Colon (tissue), 2 donors: ENCODE measurements at regions not wholly inside any gene's neighbourhood (a gene's known extent, or its start where the extent isn't known, plus 50 kb on each side); places are given as distances from the start of the nearest gene placed in this dataset.

ENCODE experiments used
- FAIRE-seq: peaks from 2 replicates; lab custom pipeline; 2012; peaks lifted over from hg19 to GRCh38; lab: Jason Lieb, UNC
- donor health status: control.
- donor health status: control.

DNA sequence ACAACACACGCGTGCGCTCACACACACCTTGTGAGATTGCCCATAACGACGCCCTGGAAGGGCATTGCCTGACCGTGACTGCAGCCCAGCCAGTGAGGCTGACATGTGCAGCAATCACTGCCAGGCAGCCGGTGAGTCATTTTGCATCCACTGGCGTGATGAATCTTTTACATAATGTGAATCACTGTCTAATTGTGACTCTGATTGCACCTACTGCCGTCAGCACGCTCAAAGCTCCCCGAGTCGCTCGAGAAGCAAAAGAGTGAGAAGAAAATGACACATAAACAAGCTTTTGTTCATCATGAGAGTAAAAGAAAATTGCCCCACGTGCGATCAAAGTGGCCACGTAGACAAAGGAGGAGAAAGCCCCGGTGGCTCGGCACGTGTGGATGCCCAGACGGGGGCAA is 117.4 kb upstream of the PFKP start:
- no peak for FAIRE-seq

DNA sequence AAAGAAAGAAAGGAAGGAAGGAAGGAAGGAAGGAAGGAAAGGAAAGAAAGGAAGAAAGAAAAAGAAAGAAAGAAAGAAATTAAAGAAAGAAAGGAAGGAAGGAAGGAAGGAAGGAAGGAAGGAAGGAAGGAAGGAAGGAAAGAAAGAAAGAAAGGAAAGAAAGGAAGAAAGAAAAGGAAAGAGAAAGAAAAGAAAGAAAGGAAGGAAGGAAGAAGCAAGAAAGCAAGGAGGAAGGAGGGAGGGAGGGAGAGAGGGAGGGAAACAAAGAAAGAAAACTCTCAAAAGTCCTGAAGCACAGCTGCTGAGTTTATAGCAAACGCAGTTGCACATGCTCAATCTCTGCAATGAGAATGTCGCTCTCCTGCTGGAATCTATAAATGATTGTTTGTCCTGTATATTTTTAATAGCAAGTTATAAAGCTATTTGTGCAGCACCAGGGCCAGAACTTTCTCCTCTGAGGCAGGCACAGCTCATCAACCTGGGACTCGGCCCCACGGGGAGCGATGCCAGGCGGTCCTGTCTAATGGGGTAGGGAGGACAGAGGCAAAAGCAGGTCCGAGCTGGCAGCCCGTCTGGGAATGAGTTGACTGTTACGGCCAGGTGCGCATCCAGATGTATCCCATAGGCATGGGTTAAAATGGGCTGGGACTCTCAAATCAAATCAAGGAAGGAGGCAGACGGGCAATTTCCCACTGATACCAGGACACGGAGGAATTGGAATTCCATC is 118.0 kb upstream of the PFKP start:
- FAIRE-seq: no peak

DNA sequence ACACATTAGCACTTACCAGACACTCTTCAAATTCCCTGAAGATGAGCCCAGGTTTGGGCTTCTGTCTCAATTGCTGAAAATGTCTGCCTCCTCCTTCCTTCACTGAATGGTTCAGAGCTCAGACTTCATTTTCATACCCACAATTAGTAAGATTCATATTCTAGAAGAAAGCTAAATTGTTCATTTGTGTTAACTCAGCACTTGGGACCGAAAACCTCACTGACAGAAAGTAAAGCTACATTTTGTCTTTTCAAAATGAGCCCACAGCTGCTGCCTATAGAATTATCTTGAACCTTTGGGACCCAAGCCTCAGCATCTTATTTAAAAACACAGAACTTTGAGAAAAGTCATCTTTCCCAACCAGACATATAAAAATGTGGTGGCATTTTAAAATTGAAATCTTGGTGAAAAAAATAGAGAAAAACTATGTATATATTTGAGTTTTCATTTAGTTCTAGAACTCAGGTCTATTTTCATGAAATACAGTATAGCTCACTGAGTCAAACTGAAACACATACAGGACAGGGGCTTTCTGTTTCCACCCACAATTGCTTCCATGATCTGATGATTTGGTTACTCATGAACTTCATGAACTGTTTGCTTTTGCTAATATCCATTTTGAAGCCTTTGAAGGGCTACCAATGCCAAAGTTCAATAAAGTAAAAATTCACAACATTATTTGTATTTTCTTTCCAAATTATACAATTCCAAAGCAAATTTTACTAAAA is 119.1 kb upstream of the PFKP start:
- no peak for FAIRE-seq

DNA sequence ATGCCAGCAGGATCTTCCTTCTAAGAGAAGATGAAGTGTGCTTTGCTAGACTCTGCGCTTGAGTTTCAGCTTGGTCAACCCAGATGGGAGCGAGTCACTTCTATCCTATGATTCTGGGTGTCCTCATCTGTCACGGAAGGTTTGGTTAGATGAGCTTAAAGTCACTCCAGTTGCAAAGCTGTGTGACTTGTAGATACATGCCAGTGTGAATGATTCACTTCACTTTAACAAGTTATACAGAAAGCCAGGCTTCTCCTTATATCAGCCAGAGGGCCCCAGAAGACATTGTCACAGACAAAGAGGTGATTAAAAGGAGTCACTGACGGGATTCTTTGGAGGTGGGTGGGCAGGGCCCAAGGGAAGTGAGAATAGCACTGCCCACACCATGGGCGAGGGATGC is 122.6 kb upstream of the PFKP start:
- FAIRE-seq: no peak

DNA sequence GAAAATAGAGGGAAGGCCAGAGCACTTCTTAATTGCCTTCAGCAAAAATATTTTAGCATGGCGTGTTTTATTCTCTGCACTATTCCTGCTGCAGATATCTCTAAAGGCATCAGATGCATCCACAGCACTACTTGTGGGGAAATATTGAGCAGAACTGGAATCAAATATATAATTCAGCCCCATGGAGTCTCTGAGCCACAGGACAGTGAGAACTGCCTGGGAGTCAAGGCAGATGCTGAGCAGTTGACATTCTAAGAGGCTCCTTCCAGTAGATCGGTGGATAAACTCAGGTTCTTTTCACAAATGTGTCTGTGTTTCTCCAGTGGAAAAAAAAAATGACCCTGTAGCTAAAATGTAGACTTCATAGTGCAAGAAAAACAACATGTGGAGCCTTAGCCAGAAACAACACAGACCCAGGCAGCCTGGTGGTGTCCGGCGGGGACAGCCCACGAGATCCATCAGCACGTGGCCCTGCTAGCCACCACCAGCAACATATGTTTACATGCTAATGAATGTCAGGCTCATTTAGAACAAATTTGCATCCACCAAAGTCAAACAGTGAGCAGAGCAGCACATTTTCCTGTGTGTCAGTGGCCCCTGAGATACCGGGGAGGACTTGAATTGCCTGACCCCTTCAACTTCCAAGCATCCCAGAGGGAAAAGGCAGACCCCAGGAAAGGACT is 123.3 kb upstream of the PFKP start:
- FAIRE-seq: no peak

DNA sequence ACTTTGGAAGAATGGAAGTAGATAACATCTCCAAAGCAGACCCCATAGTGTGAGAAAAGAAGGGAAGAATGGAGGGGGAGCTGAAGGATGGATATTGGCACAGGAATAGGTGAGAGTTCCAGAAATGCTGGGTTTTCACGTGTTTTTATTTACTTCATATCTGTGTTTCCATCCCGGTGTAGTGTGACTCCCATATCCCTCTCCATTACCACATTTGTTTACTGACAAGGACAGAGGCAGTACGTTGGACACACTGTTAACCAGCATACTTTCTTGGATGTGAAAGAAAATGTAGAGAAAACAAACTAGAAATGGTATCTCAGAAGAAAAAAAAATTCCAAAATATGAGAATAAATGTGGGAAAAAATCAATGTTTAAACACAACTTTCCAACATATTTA is 124.4 kb upstream of the PFKP start:
- no peak for FAIRE-seq

DNA sequence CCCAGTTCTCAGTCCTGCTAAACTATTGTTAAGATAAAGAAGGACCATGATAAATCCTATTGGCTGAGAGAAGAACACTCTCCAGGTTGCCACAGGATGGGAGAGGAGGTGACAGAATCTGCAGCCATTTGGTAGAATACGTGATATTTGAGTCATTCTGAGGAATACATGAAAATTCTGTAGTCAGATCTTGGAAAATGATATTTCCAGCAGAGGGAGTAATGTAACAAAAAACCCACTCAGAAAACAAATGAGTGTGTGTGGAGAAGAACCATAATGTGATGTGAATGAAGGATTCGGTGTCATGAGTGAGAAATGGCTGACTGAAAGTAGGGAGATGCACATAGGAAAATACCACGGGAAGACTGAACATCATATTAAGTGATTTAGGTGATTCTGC is 128.5 kb upstream of the PFKP start:
- FAIRE-seq: no peak

DNA sequence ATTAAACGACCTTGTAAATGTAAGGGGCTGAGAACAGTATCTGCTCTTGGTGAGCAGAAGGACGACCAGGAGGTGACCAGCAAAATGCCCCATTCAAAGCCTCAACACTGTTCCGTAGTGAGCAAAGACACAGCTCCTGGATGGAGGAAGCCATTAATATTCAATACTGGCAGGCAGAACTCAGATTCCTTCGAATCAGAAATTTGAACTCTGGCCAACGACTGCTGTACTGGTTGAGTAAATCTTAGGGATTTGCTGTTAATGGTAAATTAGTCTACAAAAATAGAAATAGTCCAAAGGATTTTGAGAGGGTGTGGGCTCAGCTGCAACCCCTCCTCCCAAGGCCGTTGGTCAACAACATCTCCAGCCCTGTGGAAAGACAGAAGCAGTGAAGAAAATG is 130.5 kb upstream of the PFKP start:
- no peak for FAIRE-seq

DNA sequence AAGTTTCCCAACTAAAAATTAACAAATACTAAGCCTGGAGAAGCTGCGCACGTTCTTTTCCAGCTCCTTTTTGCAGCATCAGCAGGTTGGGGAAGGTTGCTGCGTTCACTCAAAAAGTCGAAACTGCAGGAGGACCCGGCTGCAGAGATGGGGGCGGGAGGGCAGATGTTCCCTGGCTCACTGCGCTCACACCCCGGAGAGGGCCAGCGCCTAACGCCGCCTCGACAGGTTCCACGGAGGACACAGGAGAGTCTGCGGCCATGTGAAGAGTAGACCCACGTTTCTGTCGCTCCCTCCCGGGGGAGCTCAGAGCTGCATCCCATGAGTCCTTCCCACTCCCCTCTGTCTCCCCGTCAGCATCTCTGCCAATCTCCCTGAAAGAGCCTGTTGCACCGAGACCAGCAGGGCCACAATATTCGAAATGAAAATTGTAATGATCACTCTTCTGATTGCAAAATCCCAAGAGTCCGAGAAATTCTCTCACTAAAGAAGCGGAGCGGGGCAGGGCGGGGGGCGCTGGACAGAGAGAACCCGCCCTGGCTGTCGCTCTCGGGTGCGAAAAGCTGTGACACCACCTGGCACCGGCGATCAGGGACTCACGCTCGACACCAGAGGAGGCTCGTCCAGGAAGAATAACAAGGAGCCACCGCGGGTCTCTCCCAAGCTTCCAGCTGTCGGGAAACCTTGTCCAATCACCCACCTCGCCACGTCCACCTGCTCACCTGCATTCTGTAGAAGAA is 131.5 kb upstream of the PFKP start:
- FAIRE-seq: no peak

DNA sequence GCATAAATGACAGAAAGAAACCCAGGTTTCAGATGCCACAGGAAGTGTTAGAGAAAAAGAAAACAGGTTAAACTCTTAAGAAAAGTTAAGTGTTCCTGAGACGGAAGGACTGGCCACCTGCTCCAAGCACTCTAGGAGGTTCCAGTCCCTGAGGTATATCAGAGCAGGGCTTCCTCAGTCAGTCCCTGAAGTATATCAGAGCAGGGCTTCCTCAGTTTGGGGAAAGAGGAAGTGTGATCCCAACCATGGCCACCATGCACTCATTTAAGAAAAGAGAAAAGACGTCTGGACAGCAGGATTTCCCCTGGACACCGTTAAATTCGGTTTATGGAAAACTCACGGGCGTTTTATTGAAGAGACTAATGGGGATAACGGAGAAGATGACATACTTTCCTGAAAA is 133.4 kb upstream of the PFKP start:
- FAIRE-seq: no peak

DNA sequence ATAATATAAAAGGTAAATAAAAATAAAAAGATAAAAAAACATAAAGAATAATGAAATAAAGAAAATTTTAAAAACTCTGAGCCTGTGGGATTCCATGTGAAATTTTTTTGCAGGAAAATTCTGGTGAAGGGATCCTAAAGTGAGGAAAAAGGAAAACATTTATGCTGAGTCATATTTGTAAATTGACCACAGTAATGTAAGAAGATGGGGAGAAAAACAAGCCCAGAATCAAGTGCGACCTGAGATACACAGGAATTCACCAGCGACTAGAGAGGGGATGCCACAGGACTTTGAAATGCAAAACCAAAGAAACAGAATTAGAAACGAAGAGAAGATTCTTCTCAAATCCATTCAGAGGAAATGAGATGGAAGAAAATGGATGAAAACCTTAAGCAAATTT is 133.8 kb upstream of the PFKP start:
- no peak for FAIRE-seq

DNA sequence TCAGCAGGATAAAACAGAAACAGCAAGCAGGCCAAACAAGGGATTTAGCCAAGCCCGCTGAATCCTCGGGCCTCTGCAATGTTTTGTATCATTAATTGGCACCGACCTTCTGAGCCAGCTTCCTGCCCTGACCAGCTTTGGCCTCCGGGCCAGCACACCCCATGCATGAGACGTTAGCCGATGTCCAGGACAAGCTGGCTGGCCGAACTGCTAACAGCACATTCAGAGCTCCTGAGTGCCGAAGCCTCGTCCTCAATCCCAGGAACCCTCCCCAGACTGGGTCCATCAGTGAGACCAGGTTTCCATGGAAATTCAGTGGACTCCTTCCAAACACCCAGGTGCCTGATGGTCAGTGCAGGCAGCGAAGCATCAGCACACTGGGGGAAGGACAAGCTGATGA is 134.3 kb upstream of the PFKP start:
- no peak for FAIRE-seq

DNA sequence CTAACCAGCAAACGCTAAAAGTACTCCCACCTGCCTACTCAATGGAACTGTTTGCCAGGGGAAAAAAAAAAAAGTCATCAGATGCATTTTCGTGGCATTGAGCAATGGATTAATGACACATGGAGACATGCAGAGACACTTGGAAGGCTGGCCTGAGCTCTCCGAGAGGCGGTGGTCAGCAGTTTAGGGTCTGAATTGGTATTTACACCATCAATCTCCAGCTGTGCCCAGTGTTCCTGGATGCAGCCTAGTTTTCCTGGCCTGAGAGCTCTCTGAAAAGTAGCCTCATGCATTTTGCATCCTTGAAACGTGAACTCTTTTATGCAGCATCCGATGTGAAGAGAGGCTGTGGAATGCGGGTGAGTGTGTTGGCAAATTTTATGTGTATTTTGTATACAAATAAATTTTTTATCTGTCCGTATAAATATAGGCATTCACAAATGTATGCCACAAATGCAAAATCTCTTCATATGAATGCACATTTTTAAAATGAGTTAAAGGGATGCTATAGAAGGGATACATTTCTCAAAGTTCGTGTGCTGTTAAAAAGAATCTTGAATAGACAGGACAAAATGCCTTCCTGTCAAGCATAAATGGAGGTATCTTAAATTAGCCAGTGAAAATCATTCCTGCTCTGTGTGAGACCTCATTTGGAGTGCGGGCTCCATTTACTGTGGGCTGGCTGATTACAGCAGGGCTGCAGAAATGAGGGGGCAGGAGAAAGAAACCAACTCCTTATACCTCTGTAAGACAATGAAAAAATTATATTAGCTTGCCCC is 137.7 kb upstream of the PFKP start:
- no peak for FAIRE-seq

DNA sequence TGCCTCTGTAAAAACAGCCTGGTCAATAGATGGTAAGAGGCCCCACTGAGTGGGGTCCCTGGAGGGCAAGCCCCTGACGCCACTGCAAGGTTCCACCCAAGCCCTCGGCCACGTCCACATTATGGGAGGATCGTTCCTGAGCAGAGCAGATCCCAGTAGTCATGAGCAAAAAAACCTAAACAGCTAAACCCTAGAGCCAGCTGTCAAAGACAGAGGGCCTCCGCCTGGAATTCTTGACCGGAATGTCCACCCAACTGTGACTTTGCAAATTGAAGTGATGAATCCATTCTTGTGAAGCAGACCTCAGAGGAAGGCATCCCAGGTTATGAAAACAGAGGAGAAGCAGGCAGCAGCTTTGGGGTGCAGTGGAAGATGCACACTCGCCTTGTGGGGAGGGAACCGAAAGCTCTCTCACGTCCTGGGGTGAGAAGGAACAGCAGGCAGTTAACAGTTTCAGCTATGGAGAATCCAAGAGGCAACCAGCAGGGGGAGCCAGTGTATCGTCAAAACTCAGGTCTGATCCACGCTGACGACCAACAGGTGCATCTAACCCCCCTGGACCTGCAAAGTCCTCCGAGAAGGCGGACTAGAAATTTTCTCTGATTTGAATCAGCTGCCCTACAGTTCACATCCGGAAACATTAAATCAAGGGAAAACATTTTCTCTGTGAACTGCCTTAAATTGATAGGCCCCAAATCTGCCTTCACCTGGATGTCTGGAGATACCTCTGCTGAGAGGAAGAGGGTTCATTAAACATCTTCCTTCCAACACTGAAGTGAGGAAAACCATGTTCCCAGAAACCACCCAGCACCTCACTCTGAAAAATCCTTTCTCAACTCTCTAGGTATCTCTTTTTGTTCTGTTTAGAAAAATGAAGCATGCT is 139.1 kb upstream of the PFKP start:
- no peak for FAIRE-seq

DNA sequence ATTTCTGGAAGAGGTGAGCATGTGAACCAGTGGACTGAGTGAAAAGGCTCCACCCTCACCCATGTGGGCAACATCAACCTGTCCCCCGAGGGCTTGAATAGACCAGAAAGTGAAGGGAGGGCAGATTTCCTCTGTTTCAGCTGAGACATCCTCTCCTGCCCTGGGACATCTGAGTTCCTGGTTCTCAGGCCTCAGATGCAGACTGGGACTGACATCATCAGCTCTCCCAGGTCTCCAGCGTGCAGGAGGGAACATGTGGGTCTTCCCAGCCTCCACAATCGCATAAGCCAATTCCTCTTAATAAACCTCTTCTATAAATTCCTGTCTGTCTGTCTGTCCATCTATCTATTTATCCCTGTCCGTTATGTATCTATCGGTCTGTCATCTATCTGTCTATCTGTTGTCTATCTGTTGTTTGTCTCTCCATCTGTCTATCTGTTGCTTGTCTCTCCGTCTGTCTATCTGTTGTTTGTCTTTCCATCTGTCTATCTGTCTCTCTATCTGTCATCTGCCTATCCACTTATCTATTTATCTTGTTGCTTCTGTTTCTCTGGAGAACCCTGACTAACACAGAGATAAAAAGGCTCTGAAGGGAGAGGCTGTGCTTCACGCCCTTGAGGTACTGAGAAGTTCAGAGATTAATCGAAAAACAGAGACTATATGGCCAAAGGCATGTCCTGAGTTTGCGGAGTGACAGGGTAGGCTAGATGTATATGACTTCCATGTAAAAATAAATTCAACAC is 140.3 kb upstream of the PFKP start:
- FAIRE-seq: no peak

DNA sequence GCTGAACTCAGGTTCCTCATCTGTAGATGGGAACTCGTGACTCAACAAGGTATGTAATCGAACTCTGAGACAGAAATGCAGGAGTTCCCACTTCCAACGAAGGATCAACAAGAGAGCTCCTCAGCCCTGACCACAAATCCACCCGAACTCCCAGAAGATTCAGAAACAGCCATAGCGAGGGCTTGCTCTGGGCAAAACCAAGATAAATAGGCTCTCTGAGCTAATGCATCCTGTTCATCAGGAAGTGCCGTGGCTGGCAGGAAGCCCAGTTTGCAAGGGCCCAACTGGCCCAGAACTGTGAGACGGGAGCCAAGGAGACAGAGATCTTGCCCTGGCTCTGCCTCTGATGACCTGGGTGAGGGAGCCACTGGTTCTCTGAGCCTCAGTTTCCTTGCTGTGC is 141.7 kb upstream of the PFKP start:
- no peak for FAIRE-seq

DNA sequence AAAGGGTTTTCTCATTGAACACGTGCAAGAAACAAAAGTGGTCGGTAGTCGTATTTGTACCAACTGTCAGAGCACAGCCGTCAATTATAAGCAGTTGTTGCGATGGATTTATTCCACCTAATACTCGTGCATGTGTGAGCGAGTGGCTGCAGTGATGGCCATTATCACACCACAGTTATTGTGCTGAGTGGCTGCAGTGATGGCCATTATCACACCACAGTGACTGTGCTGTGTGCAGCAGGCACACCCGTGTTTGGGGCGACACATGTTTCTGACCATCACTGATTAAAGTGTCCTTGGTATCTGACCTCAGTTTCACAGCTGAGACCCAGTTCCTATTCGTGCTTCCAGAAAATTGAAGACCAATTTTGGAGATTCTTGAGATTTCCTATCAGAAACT is 142.9 kb upstream of the PFKP start:
- FAIRE-seq: no peak

DNA sequence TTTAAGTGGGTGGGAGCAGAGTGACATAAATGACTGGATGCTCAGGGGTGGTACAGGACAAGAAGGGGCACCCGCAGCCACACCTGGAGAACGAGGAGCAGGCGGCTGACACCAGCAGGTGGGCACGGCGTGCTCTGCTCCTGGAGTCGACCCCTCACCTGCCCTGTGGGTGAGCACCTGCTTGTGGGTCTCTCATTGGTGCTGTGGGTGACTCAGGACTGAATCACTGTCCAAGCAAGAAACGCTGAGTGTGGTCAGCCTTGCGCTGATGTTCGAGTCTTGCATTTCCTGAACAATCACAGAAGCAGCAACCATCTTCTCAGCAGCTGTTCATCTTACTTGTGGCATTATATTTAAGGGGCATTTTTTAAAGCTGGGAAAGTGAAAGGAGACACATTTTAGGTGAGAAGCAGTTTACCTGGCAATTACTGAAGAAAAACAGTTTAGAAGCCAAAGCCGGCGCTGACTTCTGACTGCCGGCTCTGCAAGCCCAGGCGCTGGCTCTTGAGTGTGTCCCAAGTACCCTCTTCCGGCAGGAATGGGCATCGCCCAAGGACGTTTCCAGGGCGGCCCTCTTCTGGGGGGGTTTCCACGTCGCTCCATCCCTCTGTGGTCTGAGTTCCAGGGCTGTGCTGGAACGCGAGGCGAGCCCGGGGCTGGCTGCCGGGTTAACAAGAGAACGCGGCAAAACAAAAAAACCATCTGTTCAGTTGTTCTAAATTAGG is 145.2 kb upstream of the PFKP start:
- no peak for FAIRE-seq

DNA sequence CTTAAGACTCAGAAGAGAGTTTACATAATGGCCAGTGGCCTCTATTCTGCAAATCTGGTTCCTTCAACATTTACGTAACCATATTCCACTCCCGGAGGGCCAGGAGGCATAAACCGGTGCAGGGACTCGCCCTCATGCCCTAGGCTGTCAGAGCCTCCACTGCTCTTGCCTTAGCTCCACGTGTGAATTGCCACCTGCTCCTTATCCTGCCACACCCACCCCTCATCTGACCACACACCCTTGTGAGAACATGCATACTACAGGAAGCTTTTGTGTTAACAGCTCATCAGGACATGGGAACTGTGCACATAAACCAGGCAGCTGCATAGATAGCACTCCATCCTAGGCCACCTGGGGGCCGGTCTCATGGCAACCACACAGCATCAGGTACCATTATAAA is 146.7 kb upstream of the PFKP start:
- no peak for FAIRE-seq

DNA sequence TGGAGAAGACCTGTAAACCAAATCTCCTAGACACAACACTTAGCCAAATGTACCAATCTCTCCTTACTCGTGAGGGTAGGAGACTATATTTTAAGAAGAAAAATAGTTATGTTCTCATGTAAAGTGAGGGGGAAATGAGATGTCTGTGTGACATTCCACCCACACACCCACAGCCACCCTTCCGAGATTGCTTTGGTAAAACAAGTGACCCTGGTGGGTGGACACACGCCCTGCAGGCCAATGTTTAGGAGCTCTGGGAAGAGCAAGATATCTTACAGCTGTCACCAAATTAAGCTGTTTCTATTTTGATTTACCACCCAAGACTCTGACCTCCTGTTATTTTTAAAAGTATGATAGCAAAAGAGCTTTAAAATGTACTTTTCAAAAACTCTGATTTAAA is 147.2 kb upstream of the PFKP start:
- no peak for FAIRE-seq
